B cell (primary cell): ENCODE measurements at regions not wholly inside any gene's neighbourhood (a gene's known extent, or its start where the extent isn't known, plus 50 kb on each side); places are given as distances from the start of the nearest gene placed in this dataset.

ENCODE experiments used
- ATAC-seq: fragments of 200-7000 bp; cut with Tn5 transposase; one replicate; pipeline ENCODE4 v1.10.0; 2021; ENCODE audit warnings: low read depth, mild to moderate bottlenecking, moderate number of reproducible peaks, moderate library complexity
- CTCF ChIA-PET: fragments of 350-600 bp; sonication (Branson Sonifier 250); formaldehyde crosslinking; loops from one replicate; lab custom pipeline; 2021; ENCODE audit warnings: antibody characterized with exemption, inconsistent platforms; lab: Charles Lee
- POLR2A ChIA-PET: fragments of 350-600 bp; sonication (Branson Sonifier 250); formaldehyde crosslinking; loops from one replicate; lab custom pipeline; 2021; ENCODE audit warnings: antibody characterized with exemption; lab: Charles Lee
- DNase-seq: peaks from one replicate; pipeline ENCODE4 v3.0.0; 2013
- H2AFZ ChIP-seq: 2 replicates; pipeline ENCODE4 v1.6.1; 2012; ENCODE audit warnings: mild to moderate bottlenecking, low read depth, low read length; ENCODE audit not compliant: insufficient read depth, poor library complexity, severe bottlenecking
- H3K27ac ChIP-seq, 2 donors: 1 replicate in 1 of 2; 2 replicates in 1 of 2; pipeline ENCODE4 v1.5.1; 2012 to 2013; ENCODE audit warnings: low read length in 2 of 2, mild to moderate bottlenecking in 2 of 2, moderate library complexity in 1 of 2
- H3K27me3 ChIP-seq, 4 experiments: fragments of 200-600 bp in 1 of 4; sonication (generic) in 1 of 4; replicated peaks in 1 of 4; 1 replicate in 2 of 4; 2 replicates in 2 of 4; pipeline versions ENCODE4 v1.6.1 to v1.7.0; 2013 to 2016; ENCODE audit warnings: low read length in 3 of 4, mild to moderate bottlenecking in 2 of 4, mixed read lengths in 1 of 4, moderate library complexity in 1 of 4; ENCODE audit not compliant: insufficient read depth in 4 of 4, control insufficient read depth in 3 of 4; ENCODE audit errors: control extremely low read depth in 1 of 4
- H3K36me3 ChIP-seq, 2 experiments: replicated peaks in 1 of 2; 1 replicate in 1 of 2; 2 replicates in 1 of 2; pipeline versions ENCODE4 v1.6.1 to v1.7.1; 2013; ENCODE audit warnings: low read length in 1 of 2; ENCODE audit not compliant: insufficient read depth in 2 of 2, control insufficient read depth in 1 of 2; ENCODE audit errors: control extremely low read depth in 1 of 2, extremely low read depth in 1 of 2
- H3K4me1 ChIP-seq, 2 donors: fragments of 200-600 bp in 1 of 2; sonication (generic) in 1 of 2; 1 replicate in 1 of 2; 2 replicates in 1 of 2; pipeline versions ENCODE4 v1.5.1 to v1.6.1; 2013 to 2017; ENCODE audit warnings: low read length in 2 of 2; ENCODE audit not compliant: control insufficient read depth in 2 of 2, insufficient read depth in 2 of 2
- H3K4me2 ChIP-seq: replicated peaks from 2 replicates; pipeline ENCODE3; 2012; ENCODE audit warnings: mild to moderate bottlenecking, low read depth, low read length; ENCODE audit not compliant: poor library complexity, severe bottlenecking
- H3K4me3 ChIP-seq, 5 experiments: fragments of 200-600 bp in 1 of 5; sonication (generic) in 1 of 5; 1 replicate in 3 of 5; 2 replicates in 2 of 5; pipeline versions ENCODE4 v1.5.1 to v1.7.0; 2011 to 2016; ENCODE audit warnings: low read length in 4 of 5, mild to moderate bottlenecking in 4 of 5, low read depth in 2 of 5, control low read depth in 1 of 5, moderate library complexity in 1 of 5; ENCODE audit not compliant: insufficient read depth in 1 of 5; ENCODE audit errors: control extremely low read depth in 1 of 5, extremely low read depth in 1 of 5
- H3K79me2 ChIP-seq: fragments of 200-600 bp; sonication (generic); one replicate; pipeline ENCODE4 v1.6.0; 2016; ENCODE audit warnings: low read length; ENCODE audit not compliant: control insufficient read depth, insufficient read depth
- H3K9ac ChIP-seq: fragments of 200-600 bp; sonication (generic); 2 replicates; pipeline ENCODE4 v1.6.1; 2017; ENCODE audit warnings: mild to moderate bottlenecking, low read length, moderate library complexity
- H3K9me3 ChIP-seq, 3 donors: one replicate each; pipeline versions ENCODE4 v1.6.1 to v1.7.1; 2013; ENCODE audit warnings: low read length in 2 of 3; ENCODE audit not compliant: control insufficient read depth in 2 of 3, insufficient read depth in 1 of 3; ENCODE audit errors: control extremely low read depth in 1 of 3
- H4K20me1 ChIP-seq: 2 replicates; pipeline ENCODE4 v1.6.0; 2012; ENCODE audit warnings: mild to moderate bottlenecking, low read length; ENCODE audit not compliant: insufficient read depth, control insufficient read depth, poor library complexity, severe bottlenecking
- H3K27ac Mint-ChIP-seq: one replicate; pipeline ENCODE4 v1.8.0; 2021; ENCODE audit warnings: mixed read lengths
- H3K27me3 Mint-ChIP-seq: one replicate; pipeline ENCODE4 v1.8.0; 2021; ENCODE audit warnings: mixed read lengths
- H3K4me1 Mint-ChIP-seq: one replicate; pipeline ENCODE4 v1.8.0; 2021; ENCODE audit warnings: mixed read lengths
- H3K4me3 Mint-ChIP-seq: one replicate; pipeline ENCODE4 v1.8.0; 2021; ENCODE audit warnings: mixed read lengths
- H3K9me3 Mint-ChIP-seq: one replicate; pipeline ENCODE4 v1.8.0; 2022; ENCODE audit warnings: mixed read lengths; ENCODE audit not compliant: insufficient read depth
- EZH2 ChIP-seq: IDR thresholded peaks from 2 replicates; pipeline ENCODE4 v1.6.1; 2012; ENCODE audit warnings: borderline replicate concordance, low read depth, mild to moderate bottlenecking, moderate library complexity, low read length; ENCODE audit not compliant: insufficient read depth, poor library complexity, severe bottlenecking
- WGBS: methylation state at CpG from one replicate; pipeline ENCODE4 v1.1.5; 2013; ENCODE audit warnings: missing lambda C conversion rate; ENCODE audit not compliant: insufficient coverage; 5-methylcytosine and 5-hydroxymethylcytosine counted together
- intact Hi-C: fragments of 100-400 bp; cut with micrococcal nuclease; formaldehyde crosslinking; loops from one replicate; pipeline ENCODE4 v1.10.0; 2022
- TF ChIP-seq, protein P1 (sequence below): fragments of 200-600 bp; IDR thresholded peaks from one replicate; pipeline ENCODE4 v1.8.0; 2022; ENCODE audit warnings: antibody characterized with exemption, mild to moderate bottlenecking

DNA sequence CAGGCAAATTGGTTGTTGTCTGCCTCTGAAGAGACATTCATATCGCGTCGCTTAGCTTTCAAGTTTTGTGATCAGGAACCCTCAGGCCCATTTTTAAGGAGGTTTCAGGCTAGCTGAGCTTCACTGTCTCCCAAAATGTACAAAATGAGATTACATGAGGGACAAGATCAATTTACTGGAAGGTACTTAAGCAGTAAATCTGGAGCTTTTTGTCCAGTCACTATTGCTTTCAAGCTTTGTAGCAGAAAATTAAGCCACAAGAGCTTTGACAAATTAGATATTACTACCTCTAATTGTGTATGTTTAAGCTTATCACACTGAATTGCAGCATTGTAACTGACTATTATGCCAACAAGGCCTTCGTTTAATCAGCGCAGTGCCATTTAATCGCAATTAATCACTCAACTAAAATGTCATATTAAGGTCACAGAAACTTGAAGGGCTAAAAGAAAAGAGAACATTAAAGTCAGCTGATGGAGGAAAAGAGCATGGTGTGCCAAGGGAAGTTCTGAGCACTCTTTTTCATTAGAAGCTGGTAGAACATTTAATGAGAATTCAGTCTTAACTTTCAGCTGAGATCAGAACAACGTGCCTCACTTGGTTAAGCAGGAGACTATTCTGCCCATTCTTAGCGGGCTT is 353.0 kb downstream of the FBXO8 start:
- TF ChIP-seq, protein P1, sequence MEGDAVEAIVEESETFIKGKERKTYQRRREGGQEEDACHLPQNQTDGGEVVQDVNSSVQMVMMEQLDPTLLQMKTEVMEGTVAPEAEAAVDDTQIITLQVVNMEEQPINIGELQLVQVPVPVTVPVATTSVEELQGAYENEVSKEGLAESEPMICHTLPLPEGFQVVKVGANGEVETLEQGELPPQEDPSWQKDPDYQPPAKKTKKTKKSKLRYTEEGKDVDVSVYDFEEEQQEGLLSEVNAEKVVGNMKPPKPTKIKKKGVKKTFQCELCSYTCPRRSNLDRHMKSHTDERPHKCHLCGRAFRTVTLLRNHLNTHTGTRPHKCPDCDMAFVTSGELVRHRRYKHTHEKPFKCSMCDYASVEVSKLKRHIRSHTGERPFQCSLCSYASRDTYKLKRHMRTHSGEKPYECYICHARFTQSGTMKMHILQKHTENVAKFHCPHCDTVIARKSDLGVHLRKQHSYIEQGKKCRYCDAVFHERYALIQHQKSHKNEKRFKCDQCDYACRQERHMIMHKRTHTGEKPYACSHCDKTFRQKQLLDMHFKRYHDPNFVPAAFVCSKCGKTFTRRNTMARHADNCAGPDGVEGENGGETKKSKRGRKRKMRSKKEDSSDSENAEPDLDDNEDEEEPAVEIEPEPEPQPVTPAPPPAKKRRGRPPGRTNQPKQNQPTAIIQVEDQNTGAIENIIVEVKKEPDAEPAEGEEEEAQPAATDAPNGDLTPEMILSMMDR = no peak
- no peak for TF ChIP-seq EZH2

DNA sequence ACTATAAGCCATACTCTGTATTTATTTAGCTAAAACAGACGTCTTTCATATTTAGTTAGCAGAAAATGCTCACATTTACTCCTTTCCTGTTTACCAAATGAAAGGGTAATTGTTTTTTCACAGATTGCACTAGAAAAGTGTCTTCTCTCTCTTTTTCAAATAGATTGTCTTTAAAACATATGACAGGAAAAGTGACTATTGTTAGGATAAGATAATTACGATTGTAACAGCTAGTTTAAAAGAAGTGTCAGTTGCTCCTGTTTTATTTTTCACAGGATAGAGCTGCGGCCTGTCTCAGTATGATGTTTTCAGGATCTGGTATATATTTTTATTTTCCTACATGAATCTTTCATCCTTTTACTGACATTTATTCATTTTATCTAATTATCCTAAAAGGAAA is 353.5 kb downstream of the FBXO8 start:
- no CpG with 5 or more reads among the region's 3 CpGs for WGBS
- DNase-seq (no peak), ATAC-seq (no peak)
- H3K27ac ChIP-seq = no peak overlapping the region
- Mint-ChIP-seq H3K27me3 (no peaks in the 10 kb centered on the region), H3K4me1 (no peaks in the 10 kb centered on the region), H3K27ac (no peak overlapping the region), H3K9me3 (no peaks in the 10 kb centered on the region), H3K4me3 (no peak overlapping the region)
- intact Hi-C loops = no loop called here
- no peaks in the 10 kb centered on the region for H3K27me3 ChIP-seq
- no peaks in the 10 kb centered on the region for H3K4me1 ChIP-seq
- TF ChIP-seq EZH2 = no peak
- TF ChIP-seq, protein P1 = no peak
- no peaks in the 10 kb centered on the region for H3K36me3 ChIP-seq
- H3K4me2 ChIP-seq = no peak overlapping the region
- H3K9ac ChIP-seq = no peak overlapping the region
- H3K4me3 ChIP-seq = no peak overlapping the region
- ChIA-PET CTCF (no interaction called here), POLR2A (no interaction called here)
- no peak overlapping the region for H2AFZ ChIP-seq
- no peaks in the 10 kb centered on the region for H3K9me3 ChIP-seq
- no peaks in the 10 kb centered on the region for H3K79me2 ChIP-seq
- no peaks in the 10 kb centered on the region for H4K20me1 ChIP-seq

More for the DNA sequence above, 353.0 kb downstream of the FBXO8 start:
- Mint-ChIP-seq H3K4me3 (no peak overlapping the region), H3K27me3 (no peaks in the 10 kb centered on the region), H3K27ac (no peak overlapping the region), H3K9me3 (no peaks in the 10 kb centered on the region), H3K4me1 (no peaks in the 10 kb centered on the region)
- intact Hi-C loops = no loop called here
- no peaks in the 10 kb centered on the region for H3K4me1 ChIP-seq
- no peak overlapping the region for H3K4me3 ChIP-seq
- H3K27ac ChIP-seq = no peak overlapping the region
- 100% methylated on average over 3 of the region's 8 CpGs for WGBS
- H3K9me3 ChIP-seq = no peaks in the 10 kb centered on the region
- POLR2A ChIA-PET = no interaction called here
- no peaks in the 10 kb centered on the region for H4K20me1 ChIP-seq
- H3K79me2 ChIP-seq = no peaks in the 10 kb centered on the region
- CTCF ChIA-PET = no interaction called here
- DNase-seq = no peak
- no peaks in the 10 kb centered on the region for H3K36me3 ChIP-seq
- no peaks in the 10 kb centered on the region for H3K27me3 ChIP-seq
- no peak overlapping the region for H3K9ac ChIP-seq
- ATAC-seq = no peak
- no peak overlapping the region for H3K4me2 ChIP-seq
- H2AFZ ChIP-seq = no peak overlapping the region
